ENCODE measurements at regions not wholly inside any gene's neighbourhood (a gene's known extent, or its start where the extent isn't known, plus 50 kb on each side); places are given as distances from the start of the nearest gene placed in this dataset.

- no peaks in the 10 kb centered on the region for H3K4me1 ChIP-seq (ENCODE audit: control insufficient read depth in 1 of 2, insufficient read depth in 2 of 2, low read length in 2 of 2)
- no peak overlapping the region for H3K4ac ChIP-seq (ENCODE audit: low read depth, low read length)
- H3K4me2 ChIP-seq (ENCODE audit: low read length): no peak overlapping the region
- no peak overlapping the region for H2AK5ac ChIP-seq (ENCODE audit: low read length)
- H2AFZ ChIP-seq (ENCODE audit: insufficient read depth, low read length, poor library complexity): no peak overlapping the region
- H3K27me3 ChIP-seq (ENCODE audit: insufficient read depth, low read length): no peaks in the 10 kb centered on the region
- no peak overlapping the region for H2BK12ac ChIP-seq (ENCODE audit: low read length)
- H3K9ac ChIP-seq (ENCODE audit: low read length): no peak overlapping the region
- peak overlapping the region; percentile 38 for H4K91ac ChIP-seq (ENCODE audit: low read depth, low read length)
- H3K79me1 ChIP-seq (ENCODE audit: low read length): peaks cover 2% of the 10 kb centered on the region
- peaks cover 4% of the 10 kb centered on the region for H3K9me3 ChIP-seq (ENCODE audit: insufficient read depth, low read depth, low read length)
- WGBS (ENCODE audit: extremely low coverage, insufficient coverage, insufficient read length): no CpG with 5 or more reads among the region's 1 CpG
- no peaks in the 10 kb centered on the region for H3K79me2 ChIP-seq (ENCODE audit: control insufficient read depth, insufficient read depth, low read length, poor library complexity)
- H4K8ac ChIP-seq (ENCODE audit: low read depth, low read length): no peak overlapping the region
- DNase-seq: peak in 1 of 2 donors; percentile 57
- no peak overlapping the region for H3K18ac ChIP-seq (ENCODE audit: low read length)
- no peak overlapping the region for H2BK5ac ChIP-seq (ENCODE audit: low read depth, low read length, poor library complexity)
- no peak overlapping the region for H2BK120ac ChIP-seq (ENCODE audit: insufficient read depth, low read length, poor library complexity)
- H3K23ac ChIP-seq (ENCODE audit: low read length): no peak overlapping the region
- no peak overlapping the region for H3K14ac ChIP-seq (ENCODE audit: low read length)
- no peak overlapping the region for H4K12ac ChIP-seq (ENCODE audit: low read depth, low read length)
- no peak overlapping the region for H3K27ac ChIP-seq (ENCODE audit: low read depth, low read length)
- no peaks in the 10 kb centered on the region for H3K36me3 ChIP-seq (ENCODE audit: control insufficient read depth in 1 of 2, insufficient read depth in 2 of 2, low read length in 2 of 2)
- H3K4me3 ChIP-seq (ENCODE audit: low read depth, low read length): no peak overlapping the region
Measured at GRCh38 chr17:68697850-68698361, 96.7 kb upstream of the FAM20A start.

DNA sequence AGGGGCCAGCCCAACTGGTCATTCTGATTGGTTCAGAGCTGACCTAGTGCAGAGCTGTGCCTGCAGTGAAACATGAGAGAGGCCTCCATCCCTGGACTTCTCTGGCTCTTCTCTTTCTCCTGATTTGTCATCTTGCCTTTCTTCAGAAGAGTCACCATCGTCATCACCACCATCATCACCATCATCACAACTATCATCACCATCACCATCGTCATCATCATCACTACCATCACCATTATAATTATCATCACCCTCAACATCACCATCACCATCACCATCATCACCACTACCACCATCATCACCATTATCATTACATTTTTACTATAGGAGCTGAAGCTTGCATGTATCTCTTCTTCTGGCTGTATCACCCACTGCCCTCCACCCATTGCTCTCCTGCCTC is 94.5 kb upstream of the FAM20A start:
- no peak overlapping the region for H2BK120ac ChIP-seq (ENCODE audit: insufficient read depth, low read length, poor library complexity)

GRCh38 chr17:68694791-68695485 is 93.8 kb upstream of the FAM20A start:
- H3K9me3 ChIP-seq (ENCODE audit: insufficient read depth, low read depth, low read length): peaks cover 4% of the 10 kb centered on the region
- H3K14ac ChIP-seq (ENCODE audit: low read length): no peak overlapping the region
- H2AFZ ChIP-seq (ENCODE audit: insufficient read depth, low read length, poor library complexity): no peak overlapping the region
- no peak overlapping the region for H3K23ac ChIP-seq (ENCODE audit: low read length)
- H3K27me3 ChIP-seq (ENCODE audit: insufficient read depth, low read length): no peaks in the 10 kb centered on the region
- no peak overlapping the region for H3K27ac ChIP-seq (ENCODE audit: low read depth, low read length)
- no peak overlapping the region for H4K91ac ChIP-seq (ENCODE audit: low read depth, low read length)
- no peak overlapping the region for H2BK12ac ChIP-seq (ENCODE audit: low read length)
- DNase-seq: no peak
- no peak overlapping the region for H3K4ac ChIP-seq (ENCODE audit: low read depth, low read length)
- H3K4me2 ChIP-seq (ENCODE audit: low read length): no peak overlapping the region
- no peak overlapping the region for H3K18ac ChIP-seq (ENCODE audit: low read length)
- H3K79me1 ChIP-seq (ENCODE audit: low read length): peaks cover 2% of the 10 kb centered on the region
- no peak overlapping the region for H3K4me3 ChIP-seq (ENCODE audit: low read depth, low read length)
- H2AK5ac ChIP-seq (ENCODE audit: low read length): no peak overlapping the region
- H3K36me3 ChIP-seq (ENCODE audit: control insufficient read depth in 1 of 2, insufficient read depth in 2 of 2, low read length in 2 of 2): no peaks in the 10 kb centered on the region
- H3K4me1 ChIP-seq (ENCODE audit: control insufficient read depth in 1 of 2, insufficient read depth in 2 of 2, low read length in 2 of 2): no peaks in the 10 kb centered on the region
- no peak overlapping the region for H2BK5ac ChIP-seq (ENCODE audit: low read depth, low read length, poor library complexity)
- H3K9ac ChIP-seq (ENCODE audit: low read length): no peak overlapping the region
- no peak overlapping the region for H4K12ac ChIP-seq (ENCODE audit: low read depth, low read length)
- H4K8ac ChIP-seq (ENCODE audit: low read depth, low read length): no peak overlapping the region
- no CpG with 5 or more reads among the region's 6 CpGs for WGBS (ENCODE audit: extremely low coverage, insufficient coverage, insufficient read length)
- no peaks in the 10 kb centered on the region for H3K79me2 ChIP-seq (ENCODE audit: control insufficient read depth, insufficient read depth, low read length, poor library complexity)
- no peak overlapping the region for H2BK120ac ChIP-seq (ENCODE audit: insufficient read depth, low read length, poor library complexity)

More for the DNA sequence above, 94.5 kb upstream of the FAM20A start:
- H2BK5ac ChIP-seq (ENCODE audit: low read depth, low read length, poor library complexity): no peak overlapping the region
- H3K4me2 ChIP-seq (ENCODE audit: low read length): no peak overlapping the region
- no peak overlapping the region for H3K4ac ChIP-seq (ENCODE audit: low read depth, low read length)
- H2AK5ac ChIP-seq (ENCODE audit: low read length): no peak overlapping the region
- peaks cover 4% of the 10 kb centered on the region for H3K9me3 ChIP-seq (ENCODE audit: insufficient read depth, low read depth, low read length)
- no peaks in the 10 kb centered on the region for H3K79me2 ChIP-seq (ENCODE audit: control insufficient read depth, insufficient read depth, low read length, poor library complexity)
- WGBS (ENCODE audit: extremely low coverage, insufficient coverage, insufficient read length): 100% methylated on average over 1 of the region's 2 CpGs
- no peaks in the 10 kb centered on the region for H3K36me3 ChIP-seq (ENCODE audit: control insufficient read depth in 1 of 2, insufficient read depth in 2 of 2, low read length in 2 of 2)
- H3K79me1 ChIP-seq (ENCODE audit: low read length): peaks cover 2% of the 10 kb centered on the region
- no peak overlapping the region for H3K9ac ChIP-seq (ENCODE audit: low read length)
- H3K18ac ChIP-seq (ENCODE audit: low read length): no peak overlapping the region
- H4K91ac ChIP-seq (ENCODE audit: low read depth, low read length): no peak overlapping the region
- no peaks in the 10 kb centered on the region for H3K4me1 ChIP-seq (ENCODE audit: control insufficient read depth in 1 of 2, insufficient read depth in 2 of 2, low read length in 2 of 2)
- no peak overlapping the region for H3K14ac ChIP-seq (ENCODE audit: low read length)
- no peak overlapping the region for H4K8ac ChIP-seq (ENCODE audit: low read depth, low read length)
- H3K27ac ChIP-seq (ENCODE audit: low read depth, low read length): no peak overlapping the region
- no peak overlapping the region for H3K23ac ChIP-seq (ENCODE audit: low read length)
- no peak overlapping the region for H3K4me3 ChIP-seq (ENCODE audit: low read depth, low read length)
- H4K12ac ChIP-seq (ENCODE audit: low read depth, low read length): no peak overlapping the region
- DNase-seq: no peak
- no peak overlapping the region for H2AFZ ChIP-seq (ENCODE audit: insufficient read depth, low read length, poor library complexity)
- no peak overlapping the region for H2BK12ac ChIP-seq (ENCODE audit: low read length)
- H3K27me3 ChIP-seq (ENCODE audit: insufficient read depth, low read length): no peaks in the 10 kb centered on the region

DNA sequence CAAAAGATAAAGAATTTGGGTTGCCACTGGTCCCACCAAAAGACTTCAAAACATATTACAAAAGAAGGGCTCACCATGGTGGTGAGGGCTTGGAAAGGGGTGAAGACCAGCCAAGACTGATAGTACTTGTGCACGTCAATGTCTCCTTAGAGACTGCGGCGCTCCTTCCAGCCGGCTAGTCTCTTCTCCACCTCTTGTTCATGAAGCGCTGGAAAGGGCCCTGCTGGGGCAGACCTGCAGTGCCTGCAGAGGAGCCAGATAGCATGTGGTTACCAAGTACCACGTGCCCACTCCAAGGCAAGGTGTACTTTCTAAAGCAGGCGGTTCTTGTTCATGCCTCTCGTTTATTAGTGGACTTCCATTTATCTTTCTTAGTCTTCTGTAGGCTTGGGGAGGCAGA is 92.7 kb upstream of the FAM20A start:
- H2BK12ac ChIP-seq (ENCODE audit: low read length): no peak overlapping the region
- no peaks in the 10 kb centered on the region for H3K4me1 ChIP-seq (ENCODE audit: control insufficient read depth in 1 of 2, insufficient read depth in 2 of 2, low read length in 2 of 2)
- H2AFZ ChIP-seq (ENCODE audit: insufficient read depth, low read length, poor library complexity): no peak overlapping the region
- H3K4ac ChIP-seq (ENCODE audit: low read depth, low read length): no peak overlapping the region
- H3K27me3 ChIP-seq (ENCODE audit: insufficient read depth, low read length): no peaks in the 10 kb centered on the region
- H2AK5ac ChIP-seq (ENCODE audit: low read length): no peak overlapping the region
- no peak overlapping the region for H2BK120ac ChIP-seq (ENCODE audit: insufficient read depth, low read length, poor library complexity)
- H3K9me3 ChIP-seq (ENCODE audit: insufficient read depth, low read depth, low read length): peaks cover 4% of the 10 kb centered on the region
- no peak overlapping the region for H3K27ac ChIP-seq (ENCODE audit: low read depth, low read length)
- H2BK5ac ChIP-seq (ENCODE audit: low read depth, low read length, poor library complexity): no peak overlapping the region
- H4K12ac ChIP-seq (ENCODE audit: low read depth, low read length): no peak overlapping the region
- no peak overlapping the region for H3K4me3 ChIP-seq (ENCODE audit: low read depth, low read length)
- H3K79me2 ChIP-seq (ENCODE audit: control insufficient read depth, insufficient read depth, low read length, poor library complexity): no peaks in the 10 kb centered on the region
- no peak overlapping the region for H3K18ac ChIP-seq (ENCODE audit: low read length)
- H3K4me2 ChIP-seq (ENCODE audit: low read length): no peak overlapping the region
- H3K14ac ChIP-seq (ENCODE audit: low read length): no peak overlapping the region
- peaks cover 2% of the 10 kb centered on the region for H3K79me1 ChIP-seq (ENCODE audit: low read length)
- DNase-seq: no peak
- H4K91ac ChIP-seq (ENCODE audit: low read depth, low read length): no peak overlapping the region
- H3K23ac ChIP-seq (ENCODE audit: low read length): no peak overlapping the region
- H4K8ac ChIP-seq (ENCODE audit: low read depth, low read length): no peak overlapping the region
- H3K9ac ChIP-seq (ENCODE audit: low read length): no peak overlapping the region
- WGBS (ENCODE audit: extremely low coverage, insufficient coverage, insufficient read length): no CpG with 5 or more reads among the region's 8 CpGs
- no peaks in the 10 kb centered on the region for H3K36me3 ChIP-seq (ENCODE audit: control insufficient read depth in 1 of 2, insufficient read depth in 2 of 2, low read length in 2 of 2)
